PC-9 (cell line): ENCODE measurements at regions not wholly inside any gene's neighbourhood (a gene's known extent, or its start where the extent isn't known, plus 50 kb on each side); places are given as distances from the start of the nearest gene placed in this dataset.

Experiments
- EZH2 ChIP-seq: fragments of 200-600 bp; sonication (generic); IDR thresholded peaks from 2 replicates; pipeline ENCODE4 v1.8.0; 2017; ENCODE audit warnings: antibody characterized with exemption, low read depth
- TF ChIP-seq, protein P1 (sequence below): fragments of 200-600 bp; sonication (generic); conservative IDR thresholded peaks from 2 replicates; pipeline ENCODE4 v1.6.1; 2017; ENCODE audit warnings: mixed run types, antibody characterized with exemption, mild to moderate bottlenecking, moderate library complexity

DNA sequence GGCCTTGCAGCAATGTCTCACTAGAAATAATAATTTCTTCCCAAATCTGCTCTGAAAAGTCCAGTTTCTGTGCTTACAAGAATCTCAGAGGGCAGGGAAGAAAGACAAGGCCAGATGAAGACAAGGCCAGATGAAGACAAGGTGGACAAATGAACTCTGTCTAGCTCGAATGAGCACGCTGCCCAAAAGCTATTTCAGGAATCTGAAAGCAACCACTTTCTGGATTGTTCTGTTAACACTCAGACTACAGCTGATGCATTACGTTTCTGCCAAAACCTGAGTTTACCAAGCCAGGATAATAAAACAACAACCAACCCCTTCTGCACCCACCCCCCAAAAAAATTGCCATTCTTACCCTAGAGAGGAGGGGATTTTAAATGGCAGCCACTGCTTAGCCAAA lies 1073.6 kb downstream of the SORCS3 start:
- TF ChIP-seq, protein P1, sequence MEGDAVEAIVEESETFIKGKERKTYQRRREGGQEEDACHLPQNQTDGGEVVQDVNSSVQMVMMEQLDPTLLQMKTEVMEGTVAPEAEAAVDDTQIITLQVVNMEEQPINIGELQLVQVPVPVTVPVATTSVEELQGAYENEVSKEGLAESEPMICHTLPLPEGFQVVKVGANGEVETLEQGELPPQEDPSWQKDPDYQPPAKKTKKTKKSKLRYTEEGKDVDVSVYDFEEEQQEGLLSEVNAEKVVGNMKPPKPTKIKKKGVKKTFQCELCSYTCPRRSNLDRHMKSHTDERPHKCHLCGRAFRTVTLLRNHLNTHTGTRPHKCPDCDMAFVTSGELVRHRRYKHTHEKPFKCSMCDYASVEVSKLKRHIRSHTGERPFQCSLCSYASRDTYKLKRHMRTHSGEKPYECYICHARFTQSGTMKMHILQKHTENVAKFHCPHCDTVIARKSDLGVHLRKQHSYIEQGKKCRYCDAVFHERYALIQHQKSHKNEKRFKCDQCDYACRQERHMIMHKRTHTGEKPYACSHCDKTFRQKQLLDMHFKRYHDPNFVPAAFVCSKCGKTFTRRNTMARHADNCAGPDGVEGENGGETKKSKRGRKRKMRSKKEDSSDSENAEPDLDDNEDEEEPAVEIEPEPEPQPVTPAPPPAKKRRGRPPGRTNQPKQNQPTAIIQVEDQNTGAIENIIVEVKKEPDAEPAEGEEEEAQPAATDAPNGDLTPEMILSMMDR, result no peak
- TF ChIP-seq EZH2, result no peak
